Amniotic stem cell (primary cell): ENCODE measurements at regions not wholly inside any gene's neighbourhood (a gene's known extent, or its start where the extent isn't known, plus 50 kb on each side); places are given as distances from the start of the nearest gene placed in this dataset.

Experiments used
- DNase-seq: peaks from one replicate; lab custom pipeline; 2025; lab: John Stamatoyannopoulos, UW

GRCh38 chr4:32986236-32986635 is 2266.1 kb downstream of the PCDH7 start:
- DNase-seq = no peak

GRCh38 chr4:32987111-32987510 is 2266.9 kb downstream of the PCDH7 start:
- no peak for DNase-seq

GRCh38 chr4:32988165-32988811 is 2268.1 kb downstream of the PCDH7 start:
- no peak for DNase-seq

- no peak for DNase-seq
These were observed 2271.5 kb downstream of the PCDH7 start for GRCh38 chr4:32991663-32992062.

GRCh38 chr4:32994981-32995881 is 2275.1 kb downstream of the PCDH7 start:
- DNase-seq = no peak

- DNase-seq = no peak
These were observed 2293.1 kb downstream of the PCDH7 start for GRCh38 chr4:33013282-33013681.

GRCh38 chr4:33025236-33025635 is 2305.1 kb downstream of the PCDH7 start:
- no peak for DNase-seq

GRCh38 chr4:33029976-33030375 is 2309.8 kb downstream of the PCDH7 start:
- DNase-seq = no peak

- no peak for DNase-seq
These were observed 2311.2 kb downstream of the PCDH7 start for GRCh38 chr4:33031328-33031727.

- DNase-seq = no peak
These were observed 2317.3 kb downstream of the PCDH7 start for GRCh38 chr4:33037464-33037863.

GRCh38 chr4:33045334-33045733 is 2325.2 kb downstream of the PCDH7 start:
- no peak for DNase-seq

- no peak for DNase-seq
These were observed 2332.1 kb downstream of the PCDH7 start for GRCh38 chr4:33052241-33052640.

- no peak for DNase-seq
These were observed 2334.0 kb downstream of the PCDH7 start for GRCh38 chr4:33054161-33054560.

- no peak for DNase-seq
These were observed 2334.6 kb downstream of the PCDH7 start for GRCh38 chr4:33054656-33055196.

GRCh38 chr4:33057736-33058135 is 2337.6 kb downstream of the PCDH7 start:
- DNase-seq = no peak

- no peak for DNase-seq
These were observed 2338.8 kb downstream of the PCDH7 start for GRCh38 chr4:33058998-33059397.

- no peak for DNase-seq
These were observed 2340.7 kb downstream of the PCDH7 start for GRCh38 chr4:33060674-33061542.

- DNase-seq = no peak
These were observed 2341.6 kb downstream of the PCDH7 start for GRCh38 chr4:33061727-33062126.

GRCh38 chr4:33062155-33062806 is 2342.1 kb downstream of the PCDH7 start:
- DNase-seq = no peak

GRCh38 chr4:33063241-33063640 is 2343.1 kb downstream of the PCDH7 start:
- DNase-seq = no peak

- no peak for DNase-seq
These were observed 2344.1 kb downstream of the PCDH7 start for GRCh38 chr4:33064238-33064637.

- no peak for DNase-seq
These were observed 2345.6 kb downstream of the PCDH7 start for GRCh38 chr4:33065749-33066148.
